Breast epithelium (tissue), 4 donors: ENCODE measurements at regions not wholly inside any gene's neighbourhood (a gene's known extent, or its start where the extent isn't known, plus 50 kb on each side); places are given as distances from the start of the nearest gene placed in this dataset.
"Not testable (repeated sequence)": the region's sequence is repeated elsewhere in the genome, so short reads cannot be mapped to it uniquely, and the experiment has no call there.

Experiments used
- DNase-seq, 2 donors: peaks; one replicate each; pipeline ENCODE4 v3.0.0-alpha.2; 2019; ENCODE audit warnings: low spot score in 2 of 2
- H3K27ac ChIP-seq, 2 donors: fragments of 200-600 bp; sonication (generic) in 1 of 2; one replicate each; pipeline ENCODE4 v1.5.1; 2016 to 2019; ENCODE audit warnings: mild to moderate bottlenecking in 1 of 2
- H3K27me3 ChIP-seq, 2 donors: fragments of 200-600 bp; sonication (generic) in 1 of 2; one replicate each; pipeline versions ENCODE4 v1.5.1 to v1.6.0; 2017 to 2019; ENCODE audit warnings: control low read depth in 1 of 2, mild to moderate bottlenecking in 1 of 2
- H3K36me3 ChIP-seq: fragments of 200-600 bp; one replicate; pipeline ENCODE4 v1.5.1; 2019
- H3K4me1 ChIP-seq, 2 donors: fragments of 200-600 bp; sonication (generic); one replicate each; pipeline ENCODE4 v1.5.1; 2016 to 2019; ENCODE audit warnings: control low read depth in 1 of 2
- H3K4me3 ChIP-seq, 3 donors: fragments of 200-600 bp; sonication (generic); 1 replicate in 2 of 3; 2 replicates in 1 of 3; pipeline ENCODE4 v1.5.1; 2016 to 2019; ENCODE audit warnings: mild to moderate bottlenecking in 3 of 3, moderate library complexity in 2 of 3
- H3K9me3 ChIP-seq, 2 donors: fragments of 200-600 bp; sonication (generic) in 1 of 2; one replicate each; pipeline ENCODE4 v1.5.1; 2016 to 2019; ENCODE audit warnings: control low read depth in 1 of 2
- POLR2A ChIP-seq: fragments of 450-650 bp; IDR thresholded peaks from one replicate; pipeline ENCODE4 v1.6.1; 2016; ENCODE audit warnings: antibody characterized with exemption, mild to moderate bottlenecking, moderate library complexity
- POLR2AphosphoS5 ChIP-seq, 3 donors: sonication (generic); formaldehyde crosslinking; IDR thresholded peaks; one replicate each; pipeline ENCODE4 v1.6.1; 2017; ENCODE audit warnings: antibody characterized with exemption in 3 of 3
- intact Hi-C: fragments of 100-400 bp; cut with DNase I; formaldehyde crosslinking; loops from one replicate; pipeline ENCODE4 v1.15.1; 2023; ENCODE audit warnings: low total_unique reads
- TF ChIP-seq, protein P1 (sequence below), 3 donors: fragments of 450-650 bp; IDR thresholded peaks; one replicate each; pipeline ENCODE4 v1.5.1; 2016 to 2017; ENCODE audit warnings: antibody characterized with exemption in 3 of 3, mild to moderate bottlenecking in 3 of 3, moderate library complexity in 3 of 3

GRCh38 chr10:6986927-6987326 is 406.9 kb upstream of the PRKCQ start:
- no peaks in the 10 kb centered on the region for H3K4me1 ChIP-seq
- H3K4me3 ChIP-seq = no peak overlapping the region
- no peaks in the 10 kb centered on the region for H3K27me3 ChIP-seq
- TF ChIP-seq POLR2A (no peak), POLR2AphosphoS5 (IDR thresholded peaks at IDR 0.05) (no peak)
- TF ChIP-seq, protein P1, sequence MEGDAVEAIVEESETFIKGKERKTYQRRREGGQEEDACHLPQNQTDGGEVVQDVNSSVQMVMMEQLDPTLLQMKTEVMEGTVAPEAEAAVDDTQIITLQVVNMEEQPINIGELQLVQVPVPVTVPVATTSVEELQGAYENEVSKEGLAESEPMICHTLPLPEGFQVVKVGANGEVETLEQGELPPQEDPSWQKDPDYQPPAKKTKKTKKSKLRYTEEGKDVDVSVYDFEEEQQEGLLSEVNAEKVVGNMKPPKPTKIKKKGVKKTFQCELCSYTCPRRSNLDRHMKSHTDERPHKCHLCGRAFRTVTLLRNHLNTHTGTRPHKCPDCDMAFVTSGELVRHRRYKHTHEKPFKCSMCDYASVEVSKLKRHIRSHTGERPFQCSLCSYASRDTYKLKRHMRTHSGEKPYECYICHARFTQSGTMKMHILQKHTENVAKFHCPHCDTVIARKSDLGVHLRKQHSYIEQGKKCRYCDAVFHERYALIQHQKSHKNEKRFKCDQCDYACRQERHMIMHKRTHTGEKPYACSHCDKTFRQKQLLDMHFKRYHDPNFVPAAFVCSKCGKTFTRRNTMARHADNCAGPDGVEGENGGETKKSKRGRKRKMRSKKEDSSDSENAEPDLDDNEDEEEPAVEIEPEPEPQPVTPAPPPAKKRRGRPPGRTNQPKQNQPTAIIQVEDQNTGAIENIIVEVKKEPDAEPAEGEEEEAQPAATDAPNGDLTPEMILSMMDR (IDR thresholded peaks at IDR 0.05) = no peak
- DNase-seq = no peak
- intact Hi-C loops = no loop called here
- no peaks in the 10 kb centered on the region for H3K36me3 ChIP-seq
- H3K27ac ChIP-seq = no peak overlapping the region
- no peaks in the 10 kb centered on the region for H3K9me3 ChIP-seq

- Histone ChIP-seq H3K9me3 (no peaks in the 10 kb centered on the region), H3K4me1 (no peaks in the 10 kb centered on the region), H3K27me3 (no peaks in the 10 kb centered on the region), H3K27ac (no peak overlapping the region), H3K36me3 (no peaks in the 10 kb centered on the region), H3K4me3 (no peak overlapping the region)
- TF ChIP-seq, protein P1 (IDR thresholded peaks at IDR 0.05) = no peak
- TF ChIP-seq POLR2AphosphoS5 (IDR thresholded peaks at IDR 0.05) (no peak), POLR2A (no peak)
- intact Hi-C loops = no loop called here
- no peak for DNase-seq
Measured at GRCh38 chr10:6985644-6986043, 405.6 kb upstream of the PRKCQ start.

DNA sequence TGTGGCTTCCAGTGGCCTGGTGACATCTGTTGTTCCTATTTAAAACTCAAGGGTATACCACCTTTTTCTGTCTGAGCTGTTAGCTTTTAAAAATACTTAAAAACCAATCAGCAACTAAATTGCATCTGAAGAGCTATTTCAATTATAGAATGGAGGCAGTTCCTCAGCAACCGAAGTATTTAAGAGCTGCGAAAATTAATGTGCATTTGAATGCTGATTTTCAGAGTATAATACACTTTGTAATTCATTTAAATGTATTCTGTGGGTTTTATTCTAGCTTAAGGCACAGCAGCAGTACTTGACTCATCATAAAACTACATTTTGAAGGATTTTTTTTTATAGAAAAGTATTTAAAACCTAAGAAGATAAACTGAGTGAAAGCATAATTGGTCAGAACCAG is 404.9 kb upstream of the PRKCQ start:
- no peaks in the 10 kb centered on the region for H3K4me1 ChIP-seq
- H3K27me3 ChIP-seq = no peaks in the 10 kb centered on the region
- no peak for DNase-seq
- no peak overlapping the region for H3K4me3 ChIP-seq
- H3K9me3 ChIP-seq = no peaks in the 10 kb centered on the region
- H3K36me3 ChIP-seq = no peaks in the 10 kb centered on the region
- H3K27ac ChIP-seq = no peak overlapping the region
- TF ChIP-seq, protein P1 (IDR thresholded peaks at IDR 0.05) = no peak
- TF ChIP-seq POLR2AphosphoS5 (IDR thresholded peaks at IDR 0.05) (no peak), POLR2A (no peak)
- intact Hi-C loops = no loop called here

GRCh38 chr10:6984016-6984415 is 403.9 kb upstream of the PRKCQ start:
- H3K36me3 ChIP-seq, DNase-seq, intact Hi-C loops, H3K27me3 ChIP-seq, H3K4me3 ChIP-seq, H3K27ac ChIP-seq, H3K4me1 ChIP-seq, H3K9me3 ChIP-seq: not testable (repeated sequence)

DNA sequence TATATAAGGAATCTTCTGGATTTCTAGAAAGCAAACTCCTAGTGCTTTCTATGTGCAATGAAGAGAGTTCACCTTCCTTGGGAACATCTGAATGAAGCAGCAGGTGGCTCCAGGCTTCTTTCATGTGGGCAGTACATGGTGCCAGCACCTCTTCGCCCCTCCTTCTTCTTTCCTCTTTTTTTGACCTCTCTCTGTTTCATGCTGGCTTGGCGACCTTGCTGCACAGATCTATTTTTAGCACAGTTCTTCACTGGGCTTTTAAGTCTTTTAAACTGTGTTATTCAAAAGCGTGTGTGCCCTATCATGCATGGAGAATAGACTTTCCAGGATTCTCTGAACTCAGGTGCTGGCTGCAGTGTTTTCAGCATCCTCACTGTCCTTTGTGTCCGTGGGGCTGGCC is 400.3 kb upstream of the PRKCQ start:
- no peaks in the 10 kb centered on the region for H3K9me3 ChIP-seq
- no peak overlapping the region for H3K27ac ChIP-seq
- intact Hi-C loops = no loop called here

More for the DNA sequence above, 400.3 kb upstream of the PRKCQ start:
- Histone ChIP-seq H3K27me3 (no peaks in the 10 kb centered on the region), H3K4me3 (no peak overlapping the region), H3K4me1 (no peaks in the 10 kb centered on the region), H3K36me3 (no peaks in the 10 kb centered on the region)
- TF ChIP-seq POLR2AphosphoS5 (IDR thresholded peaks at IDR 0.05) (no peak), POLR2A (no peak)
- TF ChIP-seq, protein P1 (IDR thresholded peaks at IDR 0.05) = no peak
- DNase-seq = no peak
